ENCODE measurements at regions not wholly inside any gene's neighbourhood (a gene's known extent, or its start where the extent isn't known, plus 50 kb on each side); places are given as distances from the start of the nearest gene placed in this dataset.

- DNase-seq (ENCODE audit: low spot score, unreplicated experiment) = no peak
Observed at GRCh38 chr2:128444816-128445522, 126.3 kb upstream of the HS6ST1 start.

GRCh38 chr2:128445523-128445900 is 126.8 kb upstream of the HS6ST1 start:
- Mint-ChIP-seq H3K27ac (no peak overlapping the region), H3K27me3 (peaks cover 15% of the 10 kb centered on the region), H3K4me1 (ENCODE audit: low read depth) (peaks cover 17% of the 10 kb centered on the region), H3K9me3 (ENCODE audit: low read depth) (no peaks in the 10 kb centered on the region), H3K4me3 (ENCODE audit: low read depth) (no peak overlapping the region), H3K36me3 (ENCODE audit: insufficient read depth) (no peaks in the 10 kb centered on the region)
- TF ChIP-seq CTCF (IDR thresholded peaks at IDR 0.05; ENCODE audit: unreplicated experiment) = no peak
- no peak for DNase-seq (ENCODE audit: low spot score, unreplicated experiment)

More at GRCh38 chr2:128444816-128445522, 126.3 kb upstream of the HS6ST1 start:
- no peak for TF ChIP-seq CTCF (IDR thresholded peaks at IDR 0.05; ENCODE audit: unreplicated experiment)
- H3K9me3 Mint-ChIP-seq (ENCODE audit: low read depth) = no peaks in the 10 kb centered on the region
- H3K4me3 Mint-ChIP-seq (ENCODE audit: low read depth) = no peak overlapping the region
- peaks cover 19% of the 10 kb centered on the region for H3K27me3 Mint-ChIP-seq
- no peaks in the 10 kb centered on the region for H3K36me3 Mint-ChIP-seq (ENCODE audit: insufficient read depth)
- H3K4me1 Mint-ChIP-seq (ENCODE audit: low read depth) = peaks cover 17% of the 10 kb centered on the region
- H3K27ac Mint-ChIP-seq = no peak overlapping the region

- Mint-ChIP-seq H3K4me3 (ENCODE audit: low read depth) (no peak overlapping the region), H3K27ac (no peak overlapping the region), H3K27me3 (peaks cover 15% of the 10 kb centered on the region), H3K4me1 (ENCODE audit: low read depth) (peaks cover 17% of the 10 kb centered on the region), H3K36me3 (ENCODE audit: insufficient read depth) (no peaks in the 10 kb centered on the region), H3K9me3 (ENCODE audit: low read depth) (no peaks in the 10 kb centered on the region)
- no peak for DNase-seq (ENCODE audit: low spot score, unreplicated experiment)
- no peak for TF ChIP-seq CTCF (IDR thresholded peaks at IDR 0.05; ENCODE audit: unreplicated experiment)
Observed at GRCh38 chr2:128446049-128446873, 127.6 kb upstream of the HS6ST1 start.

- no peak for DNase-seq (ENCODE audit: low spot score, unreplicated experiment)
- no peak overlapping the region for H3K4me3 Mint-ChIP-seq (ENCODE audit: low read depth)
- no peaks in the 10 kb centered on the region for H3K36me3 Mint-ChIP-seq (ENCODE audit: insufficient read depth)
- no peaks in the 10 kb centered on the region for H3K9me3 Mint-ChIP-seq (ENCODE audit: low read depth)
- H3K27me3 Mint-ChIP-seq = peaks cover 18% of the 10 kb centered on the region
- H3K4me1 Mint-ChIP-seq (ENCODE audit: low read depth) = peaks cover 15% of the 10 kb centered on the region
- TF ChIP-seq CTCF (IDR thresholded peaks at IDR 0.05; ENCODE audit: unreplicated experiment) = no peak
- H3K27ac Mint-ChIP-seq = no peak overlapping the region
Observed at GRCh38 chr2:128446874-128447537, 128.3 kb upstream of the HS6ST1 start.

GRCh38 chr2:128447538-128447995 is 128.9 kb upstream of the HS6ST1 start:
- Mint-ChIP-seq H3K36me3 (ENCODE audit: insufficient read depth) (no peaks in the 10 kb centered on the region), H3K27me3 (peaks cover 18% of the 10 kb centered on the region), H3K27ac (no peak overlapping the region), H3K4me3 (ENCODE audit: low read depth) (no peak overlapping the region), H3K9me3 (ENCODE audit: low read depth) (no peaks in the 10 kb centered on the region), H3K4me1 (ENCODE audit: low read depth) (peaks cover 11% of the 10 kb centered on the region)
- no peak for DNase-seq (ENCODE audit: low spot score, unreplicated experiment)
- TF ChIP-seq CTCF (IDR thresholded peaks at IDR 0.05; ENCODE audit: unreplicated experiment) = no peak
